CD14-positive monocyte (primary cell): ENCODE measurements at regions not wholly inside any gene's neighbourhood (a gene's known extent, or its start where the extent isn't known, plus 50 kb on each side); places are given as distances from the start of the nearest gene placed in this dataset.

Source experiments
- DNase-seq, 3 donors: peaks; one replicate each; pipeline ENCODE4 v3.0.0-alpha.2; 2011 to 2022
- H2AFZ ChIP-seq: 2 replicates; pipeline ENCODE4 v1.6.0; 2012; ENCODE audit warnings: mild to moderate bottlenecking, low read depth, low read length, inconsistent platforms; ENCODE audit not compliant: insufficient read depth, poor library complexity, severe bottlenecking
- H3K27ac ChIP-seq, 2 donors: 1 replicate in 1 of 2; 2 replicates in 1 of 2; pipeline ENCODE4 v1.5.1; 2012 to 2013; ENCODE audit warnings: low read length in 2 of 2, control low read depth in 1 of 2, inconsistent platforms in 1 of 2, low read depth in 1 of 2, mild to moderate bottlenecking in 1 of 2
- H3K27me3 ChIP-seq, 2 donors: one replicate each; pipeline versions ENCODE4 v1.6.0 to v1.6.1; 2011 to 2013; ENCODE audit warnings: low read length in 2 of 2; ENCODE audit not compliant: control insufficient read depth in 2 of 2, insufficient read depth in 2 of 2
- H3K36me3 ChIP-seq, 2 donors: replicated peaks in 1 of 2; 1 replicate in 1 of 2; 2 replicates in 1 of 2; pipeline versions ENCODE4 v1.5.1 to v1.6.1; 2012 to 2013; ENCODE audit warnings: low read length in 2 of 2, control low read depth in 1 of 2, inconsistent platforms in 1 of 2, mild to moderate bottlenecking in 1 of 2; ENCODE audit not compliant: insufficient read depth in 2 of 2, control insufficient read depth in 1 of 2
- H3K4me1 ChIP-seq, 2 donors: 1 replicate in 1 of 2; 2 replicates in 1 of 2; pipeline versions ENCODE4 v1.5.1 to v1.6.1; 2012 to 2013; ENCODE audit warnings: low read length in 2 of 2, control low read depth in 1 of 2, inconsistent platforms in 1 of 2, mild to moderate bottlenecking in 1 of 2, moderate library complexity in 1 of 2; ENCODE audit not compliant: insufficient read depth in 2 of 2, control insufficient read depth in 1 of 2
- H3K4me2 ChIP-seq: replicated peaks from 2 replicates; pipeline ENCODE3; 2012; ENCODE audit warnings: low read length, moderate library complexity, mild to moderate bottlenecking; ENCODE audit not compliant: poor library complexity, severe bottlenecking; ENCODE audit errors: extremely low read depth
- H3K4me3 ChIP-seq, 3 experiments: fragments of 200-600 bp in 1 of 3; sonication (generic) in 1 of 3; replicated peaks in 1 of 3; 1 replicate in 2 of 3; 2 replicates in 1 of 3; pipeline ENCODE4 v1.5.1; 2011 to 2013; ENCODE audit warnings: low read length in 3 of 3, mild to moderate bottlenecking in 3 of 3, control low read depth in 2 of 3, low read depth in 2 of 3, inconsistent platforms in 1 of 3, moderate library complexity in 1 of 3
- H3K79me2 ChIP-seq: 2 replicates; pipeline ENCODE4 v1.6.0; 2012; ENCODE audit warnings: mild to moderate bottlenecking, control low read depth, inconsistent platforms, low read length, moderate library complexity; ENCODE audit not compliant: insufficient read depth
- H3K9ac ChIP-seq: 2 replicates; pipeline ENCODE4 v1.6.0; 2017; ENCODE audit warnings: low read length, mild to moderate bottlenecking; ENCODE audit not compliant: insufficient read depth, poor library complexity, severe bottlenecking
- H3K9me3 ChIP-seq, 2 donors: replicated peaks in 1 of 2; 1 replicate in 1 of 2; 2 replicates in 1 of 2; pipeline versions ENCODE4 v1.5.1 to v1.6.1; 2012 to 2013; ENCODE audit warnings: low read length in 2 of 2, control low read depth in 1 of 2; ENCODE audit not compliant: control insufficient read depth in 1 of 2, insufficient read depth in 1 of 2
- H4K20me1 ChIP-seq: 2 replicates; pipeline ENCODE4 v1.6.0; 2012; ENCODE audit warnings: mild to moderate bottlenecking, low read length, control low read depth, moderate library complexity; ENCODE audit not compliant: insufficient read depth
- H3K27ac Mint-ChIP-seq, 7 donors: one replicate each; pipeline ENCODE4 v1.8.0; 2020; ENCODE audit warnings: mild to moderate bottlenecking in 7 of 7, mixed read lengths in 7 of 7, moderate library complexity in 6 of 7, inconsistent platforms in 2 of 7
- H3K27me3 Mint-ChIP-seq, 3 donors: one replicate each; pipeline ENCODE4 v1.8.0; 2021 to 2022; ENCODE audit warnings: low read depth in 3 of 3, mild to moderate bottlenecking in 3 of 3, mixed read lengths in 3 of 3, moderate library complexity in 3 of 3, inconsistent platforms in 1 of 3
- H3K36me3 Mint-ChIP-seq, 2 donors: one replicate each; pipeline ENCODE4 v1.8.0; 2020; ENCODE audit warnings: mixed read lengths in 2 of 2, inconsistent platforms in 1 of 2, mild to moderate bottlenecking in 1 of 2
- H3K4me1 Mint-ChIP-seq: one replicate; pipeline ENCODE4 v1.8.0; 2020; ENCODE audit warnings: mild to moderate bottlenecking, mixed read lengths
- H3K4me3 Mint-ChIP-seq, 2 donors: one replicate each; pipeline ENCODE4 v1.8.0; 2020; ENCODE audit warnings: mild to moderate bottlenecking in 2 of 2, mixed read lengths in 2 of 2, moderate library complexity in 1 of 2
- H3K9me3 Mint-ChIP-seq, 7 donors: one replicate each; pipeline ENCODE4 v1.8.0; 2020 to 2022; ENCODE audit warnings: mixed read lengths in 7 of 7, mild to moderate bottlenecking in 6 of 7, moderate library complexity in 6 of 7, inconsistent platforms in 2 of 7
- intact Hi-C, 2 donors: fragments of 100-400 bp; cut with micrococcal nuclease; formaldehyde crosslinking; loops; one replicate each; pipeline versions ENCODE4 v1.15.0 to v1.15.1; 2023
- TF ChIP-seq, protein P1 (sequence below): fragments of 200-600 bp; IDR thresholded peaks from one replicate; pipeline ENCODE4 v1.8.0; 2022; ENCODE audit warnings: antibody characterized with exemption, mild to moderate bottlenecking

DNA sequence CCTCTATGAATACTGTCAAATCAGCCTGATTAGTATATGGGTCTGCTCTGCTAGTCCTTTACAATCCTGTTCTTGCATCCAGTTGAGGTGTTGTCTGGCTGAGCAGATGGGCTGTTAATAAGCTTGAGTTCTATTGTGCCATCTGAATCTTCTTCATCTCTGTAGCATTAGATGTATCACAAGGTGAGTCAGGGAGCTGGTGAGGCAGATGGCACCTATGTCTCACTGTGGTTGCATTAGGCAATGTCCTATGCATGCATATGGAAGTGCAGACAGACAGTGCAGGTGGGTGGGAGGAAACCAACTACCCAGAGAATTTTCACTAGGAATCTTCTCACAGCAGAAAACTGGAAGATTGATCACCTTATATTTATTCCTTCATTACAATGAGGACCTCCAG lies 165.7 kb upstream of the STXBP6 start:
- H3K36me3 ChIP-seq = no peaks in the 10 kb centered on the region
- Mint-ChIP-seq H3K4me1 (no peaks in the 10 kb centered on the region), H3K9me3 (peaks cover 0 to 4% (median 2%) of the 10 kb centered on the region in 7 donors), H3K4me3 (no peak overlapping the region), H3K36me3 (no peaks in the 10 kb centered on the region), H3K27me3 (peaks cover 0 to 3% (median 3%) of the 10 kb centered on the region in 3 donors), H3K27ac (no peak overlapping the region)
- H3K9ac ChIP-seq = no peak overlapping the region
- H3K79me2 ChIP-seq = no peaks in the 10 kb centered on the region
- intact Hi-C loops = no loop called here
- no peak overlapping the region for H3K4me3 ChIP-seq
- no peaks in the 10 kb centered on the region for H3K27me3 ChIP-seq
- no peaks in the 10 kb centered on the region for H4K20me1 ChIP-seq
- H3K4me2 ChIP-seq = no peak overlapping the region
- no peak for DNase-seq
- TF ChIP-seq, protein P1, sequence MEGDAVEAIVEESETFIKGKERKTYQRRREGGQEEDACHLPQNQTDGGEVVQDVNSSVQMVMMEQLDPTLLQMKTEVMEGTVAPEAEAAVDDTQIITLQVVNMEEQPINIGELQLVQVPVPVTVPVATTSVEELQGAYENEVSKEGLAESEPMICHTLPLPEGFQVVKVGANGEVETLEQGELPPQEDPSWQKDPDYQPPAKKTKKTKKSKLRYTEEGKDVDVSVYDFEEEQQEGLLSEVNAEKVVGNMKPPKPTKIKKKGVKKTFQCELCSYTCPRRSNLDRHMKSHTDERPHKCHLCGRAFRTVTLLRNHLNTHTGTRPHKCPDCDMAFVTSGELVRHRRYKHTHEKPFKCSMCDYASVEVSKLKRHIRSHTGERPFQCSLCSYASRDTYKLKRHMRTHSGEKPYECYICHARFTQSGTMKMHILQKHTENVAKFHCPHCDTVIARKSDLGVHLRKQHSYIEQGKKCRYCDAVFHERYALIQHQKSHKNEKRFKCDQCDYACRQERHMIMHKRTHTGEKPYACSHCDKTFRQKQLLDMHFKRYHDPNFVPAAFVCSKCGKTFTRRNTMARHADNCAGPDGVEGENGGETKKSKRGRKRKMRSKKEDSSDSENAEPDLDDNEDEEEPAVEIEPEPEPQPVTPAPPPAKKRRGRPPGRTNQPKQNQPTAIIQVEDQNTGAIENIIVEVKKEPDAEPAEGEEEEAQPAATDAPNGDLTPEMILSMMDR = no peak
- H3K27ac ChIP-seq = no peak overlapping the region
- no peak overlapping the region for H2AFZ ChIP-seq
- no peaks in the 10 kb centered on the region for H3K4me1 ChIP-seq
- no peaks in the 10 kb centered on the region for H3K9me3 ChIP-seq

DNA sequence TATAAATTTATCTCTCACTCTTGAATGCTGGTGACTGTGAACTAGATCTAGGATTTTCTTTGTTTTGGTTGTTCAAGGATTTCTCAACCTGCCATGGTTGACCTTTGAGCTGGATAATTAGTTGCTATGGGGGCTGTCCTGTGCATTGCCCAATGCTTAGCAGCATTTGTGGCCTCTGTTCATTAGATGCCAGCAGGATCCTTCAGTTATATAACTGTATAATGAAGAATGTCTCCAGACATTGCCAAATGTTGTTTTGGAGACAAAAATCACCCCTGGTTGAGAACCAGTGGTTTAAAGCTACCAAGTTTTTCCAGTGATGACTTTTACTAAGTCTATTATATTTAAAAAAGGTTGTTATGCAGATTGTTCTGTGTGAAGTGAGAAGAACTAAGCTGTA lies 147.9 kb upstream of the STXBP6 start:
- no peaks in the 10 kb centered on the region for H3K36me3 ChIP-seq
- H3K9ac ChIP-seq = no peak overlapping the region
- peaks cover 4 to 6% of the 10 kb centered on the region in 2 donors for H3K9me3 ChIP-seq
- Mint-ChIP-seq H3K4me3 (no peak overlapping the region), H3K4me1 (no peaks in the 10 kb centered on the region), H3K9me3 (peaks cover 5 to 21% (median 8%) of the 10 kb centered on the region in 7 donors), H3K36me3 (no peaks in the 10 kb centered on the region), H3K27ac (no peak overlapping the region), H3K27me3 (no peaks in the 10 kb centered on the region)
- no peaks in the 10 kb centered on the region for H4K20me1 ChIP-seq
- no peaks in the 10 kb centered on the region for H3K27me3 ChIP-seq
- DNase-seq = no peak
- H3K4me2 ChIP-seq = no peak overlapping the region
- no peak overlapping the region for H3K27ac ChIP-seq
- intact Hi-C loops = no loop called here
- no peaks in the 10 kb centered on the region for H3K79me2 ChIP-seq
- no peaks in the 10 kb centered on the region for H3K4me1 ChIP-seq
- H2AFZ ChIP-seq = no peak overlapping the region
- TF ChIP-seq, protein P1 = no peak
- H3K4me3 ChIP-seq = no peak overlapping the region
